ENCODE measurements at regions not wholly inside any gene's neighbourhood (a gene's known extent, or its start where the extent isn't known, plus 50 kb on each side); places are given as distances from the start of the nearest gene placed in this dataset.

DNA sequence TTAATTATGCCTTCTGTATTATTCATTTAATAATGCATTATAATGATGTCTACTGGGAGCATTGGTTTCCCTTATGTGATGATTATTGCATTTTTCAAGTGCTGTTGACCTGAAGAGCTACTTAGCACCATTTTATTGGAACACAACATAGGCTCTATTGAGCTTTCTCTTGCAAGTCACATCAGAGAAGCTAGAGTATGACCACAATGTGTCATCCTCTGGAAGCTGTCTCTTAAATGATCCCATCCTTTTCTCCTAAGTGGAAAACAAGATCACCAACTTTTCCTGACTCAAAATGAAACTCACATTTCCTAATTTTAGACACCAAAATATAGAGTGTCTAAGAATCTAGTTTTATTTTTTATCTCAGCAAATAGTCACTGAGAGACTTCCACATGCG, 1451.9 kb downstream of the PCDH7 start:
- H3K79me2 ChIP-seq (ENCODE audit: insufficient read depth, low read length), result no peaks in the 10 kb centered on the region
- H2AFZ ChIP-seq (ENCODE audit: low read length), result no peak overlapping the region
- H3K27me3 ChIP-seq (ENCODE audit: insufficient read depth, low read length, poor library complexity, severe bottlenecking), result no peaks in the 10 kb centered on the region
- no peaks in the 10 kb centered on the region for H3K36me3 ChIP-seq (ENCODE audit: insufficient read depth, low read length)
- no peaks in the 10 kb centered on the region for H3F3A ChIP-seq (ENCODE audit: low read depth)
- no peaks in the 10 kb centered on the region for H3K9me3 ChIP-seq (ENCODE audit: insufficient read depth, low read depth, low read length)
- H3K9me2 ChIP-seq (replicated peaks; ENCODE audit: low read depth, low read length), result no peaks in the 10 kb centered on the region
- no peaks in the 10 kb centered on the region for H3K4me1 ChIP-seq (ENCODE audit: insufficient read depth, low read length, poor library complexity, severe bottlenecking)
- no peak overlapping the region for H3K9ac ChIP-seq (ENCODE audit: low read depth, low read length, poor library complexity, severe bottlenecking)
- H4K20me1 ChIP-seq (ENCODE audit: insufficient read depth, low read length, poor library complexity, severe bottlenecking), result no peaks in the 10 kb centered on the region
- no peak overlapping the region for H3K4me3 ChIP-seq (ENCODE audit: low read length, poor library complexity, severe bottlenecking)
- no peak overlapping the region for H3K4me2 ChIP-seq (ENCODE audit: low read depth, low read length, poor library complexity, severe bottlenecking)
- TF ChIP-seq EZH2phosphoT487 (IDR thresholded peaks at IDR 0.05; ENCODE audit: borderline replicate concordance) (no peak), CTCF (conservative IDR thresholded peaks at IDR 0.05; ENCODE audit: low read length) (no peak)

DNA sequence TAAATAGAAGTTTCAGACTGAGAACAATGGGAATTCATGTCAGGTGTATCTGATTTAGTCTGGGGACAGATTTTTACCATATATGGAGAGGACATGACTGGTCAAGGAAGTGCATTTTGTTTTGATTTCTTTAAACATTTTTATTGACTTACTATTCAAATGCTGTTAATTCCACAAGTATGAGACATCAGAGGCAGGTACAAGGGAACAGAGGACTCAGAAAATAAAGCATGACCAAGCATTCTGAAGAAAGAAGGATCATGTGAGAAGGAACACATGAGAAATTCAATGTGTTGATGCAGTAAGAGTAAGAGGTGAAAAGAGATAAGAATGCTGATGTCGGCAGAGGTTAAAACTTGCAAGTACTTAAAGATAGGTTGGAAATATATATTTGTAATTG, 1452.6 kb downstream of the PCDH7 start:
- no peaks in the 10 kb centered on the region for H3K36me3 ChIP-seq (ENCODE audit: insufficient read depth, low read length)
- no peaks in the 10 kb centered on the region for H3F3A ChIP-seq (ENCODE audit: low read depth)
- no peaks in the 10 kb centered on the region for H3K27me3 ChIP-seq (ENCODE audit: insufficient read depth, low read length, poor library complexity, severe bottlenecking)
- no peaks in the 10 kb centered on the region for H3K79me2 ChIP-seq (ENCODE audit: insufficient read depth, low read length)
- no peak overlapping the region for H3K4me2 ChIP-seq (ENCODE audit: low read depth, low read length, poor library complexity, severe bottlenecking)
- no peak overlapping the region for H3K4me3 ChIP-seq (ENCODE audit: low read length, poor library complexity, severe bottlenecking)
- H3K9me2 ChIP-seq (replicated peaks; ENCODE audit: low read depth, low read length), result no peaks in the 10 kb centered on the region
- H4K20me1 ChIP-seq (ENCODE audit: insufficient read depth, low read length, poor library complexity, severe bottlenecking), result no peaks in the 10 kb centered on the region
- H2AFZ ChIP-seq (ENCODE audit: low read length), result no peak overlapping the region
- TF ChIP-seq EZH2phosphoT487 (IDR thresholded peaks at IDR 0.05; ENCODE audit: borderline replicate concordance) (no peak), CTCF (conservative IDR thresholded peaks at IDR 0.05; ENCODE audit: low read length) (no peak)
- H3K9ac ChIP-seq (ENCODE audit: low read depth, low read length, poor library complexity, severe bottlenecking), result no peak overlapping the region
- H3K9me3 ChIP-seq (ENCODE audit: insufficient read depth, low read depth, low read length), result no peaks in the 10 kb centered on the region
- H3K4me1 ChIP-seq (ENCODE audit: insufficient read depth, low read length, poor library complexity, severe bottlenecking), result no peaks in the 10 kb centered on the region

DNA sequence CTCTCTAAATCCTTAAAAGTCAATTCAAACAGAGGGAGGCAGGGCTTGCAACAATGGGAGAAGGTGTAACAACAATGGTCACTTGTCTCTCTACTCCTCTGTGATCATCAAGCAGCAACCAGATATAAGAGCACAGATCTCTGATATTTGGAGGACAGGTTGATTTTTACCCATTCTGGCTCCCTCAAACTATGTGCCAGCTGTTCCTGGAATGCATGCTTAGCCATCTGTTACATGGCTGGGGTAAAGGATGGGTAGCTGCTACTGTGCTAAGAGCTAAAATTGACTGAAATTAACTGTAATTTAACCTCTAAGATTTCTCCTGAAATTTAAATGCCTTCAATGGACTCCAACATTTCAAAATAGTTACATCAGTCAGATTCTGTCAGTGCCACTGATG, 1459.9 kb downstream of the PCDH7 start:
- no peak overlapping the region for H2AFZ ChIP-seq (ENCODE audit: low read length)
- H3K9me2 ChIP-seq (replicated peaks; ENCODE audit: low read depth, low read length), result no peaks in the 10 kb centered on the region
- no peak overlapping the region for H3K4me3 ChIP-seq (ENCODE audit: low read length, poor library complexity, severe bottlenecking)

More for the DNA sequence above, 1459.9 kb downstream of the PCDH7 start:
- no peaks in the 10 kb centered on the region for H4K20me1 ChIP-seq (ENCODE audit: insufficient read depth, low read length, poor library complexity, severe bottlenecking)
- H3K36me3 ChIP-seq (ENCODE audit: insufficient read depth, low read length), result no peaks in the 10 kb centered on the region
- H3K4me1 ChIP-seq (ENCODE audit: insufficient read depth, low read length, poor library complexity, severe bottlenecking), result no peaks in the 10 kb centered on the region
- no peak overlapping the region for H3K4me2 ChIP-seq (ENCODE audit: low read depth, low read length, poor library complexity, severe bottlenecking)
- H3K79me2 ChIP-seq (ENCODE audit: insufficient read depth, low read length), result no peaks in the 10 kb centered on the region
- H3K9ac ChIP-seq (ENCODE audit: low read depth, low read length, poor library complexity, severe bottlenecking), result no peak overlapping the region
- H3K27me3 ChIP-seq (ENCODE audit: insufficient read depth, low read length, poor library complexity, severe bottlenecking), result no peaks in the 10 kb centered on the region
- no peaks in the 10 kb centered on the region for H3K9me3 ChIP-seq (ENCODE audit: insufficient read depth, low read depth, low read length)
- TF ChIP-seq CTCF (conservative IDR thresholded peaks at IDR 0.05; ENCODE audit: low read length), result no peak
- TF ChIP-seq EZH2phosphoT487 (IDR thresholded peaks at IDR 0.05; ENCODE audit: borderline replicate concordance), result no peak
- no peaks in the 10 kb centered on the region for H3F3A ChIP-seq (ENCODE audit: low read depth)

All from Loucy (cell line).